SU-DHL-6 (cell line): ENCODE measurements at regions not wholly inside any gene's neighbourhood (a gene's known extent, or its start where the extent isn't known, plus 50 kb on each side); places are given as distances from the start of the nearest gene placed in this dataset.

ENCODE experiments used
- H2AFZ ChIP-seq: fragments of 200-600 bp; sonication (generic); 2 replicates; pipeline ENCODE4 v1.6.1; 2014; ENCODE audit warnings: low read depth, mild to moderate bottlenecking, moderate library complexity, mixed read lengths, antibody characterized with exemption, low read length; ENCODE audit not compliant: severe bottlenecking
- H3F3A ChIP-seq: fragments of 200-600 bp; shearing (Covaris generic); 2 replicates; pipeline ENCODE4 v1.6.0; 2016; ENCODE audit warnings: antibody characterized with exemption, mild to moderate bottlenecking; ENCODE audit not compliant: insufficient read depth
- H3K27ac ChIP-seq: fragments of 200-600 bp; sonication (generic); 2 replicates; pipeline ENCODE4 v1.5.1; 2016; ENCODE audit warnings: low read depth, mild to moderate bottlenecking, low read length, moderate library complexity, mixed read lengths
- H3K27me3 ChIP-seq: fragments of 200-600 bp; sonication (generic), shearing (Covaris generic); 2 replicates; pipeline ENCODE4 v1.6.0; 2014; ENCODE audit warnings: mild to moderate bottlenecking, low read length
- H3K36me3 ChIP-seq: fragments of 200-600 bp; sonication (generic); 2 replicates; pipeline ENCODE4 v1.6.1; 2014; ENCODE audit warnings: mild to moderate bottlenecking, low read length, mixed read lengths
- H3K4me2 ChIP-seq: fragments of 300-600, 200-600 bp; shearing (Covaris generic), sonication (generic); 2 replicates; pipeline ENCODE4 v1.6.0; 2014; ENCODE audit warnings: low read length, low read depth, mild to moderate bottlenecking; ENCODE audit not compliant: poor library complexity, severe bottlenecking
- H3K4me3 ChIP-seq: fragments of 200-600 bp; sonication (generic); 2 replicates; pipeline ENCODE4 v1.5.1; 2014; ENCODE audit warnings: antibody characterized with exemption, low read length, mild to moderate bottlenecking, mixed read lengths; ENCODE audit not compliant: insufficient read depth, poor library complexity, severe bottlenecking
- H3K79me2 ChIP-seq: fragments of 200-600 bp; sonication (generic); 2 replicates; pipeline ENCODE4 v1.6.1; 2014; ENCODE audit warnings: mild to moderate bottlenecking, low read length, moderate library complexity; ENCODE audit not compliant: insufficient read depth
- H3K9ac ChIP-seq: fragments of 200-600 bp; sonication (generic); 2 replicates; pipeline ENCODE4 v1.7.0; 2014; ENCODE audit warnings: mild to moderate bottlenecking, low read length
- H3K9me2 ChIP-seq: fragments of 200-600 bp; sonication (generic); replicated peaks from 2 replicates; pipeline ENCODE4 v1.6.1; 2014; ENCODE audit warnings: low read length; ENCODE audit not compliant: insufficient read depth
- H3K9me3 ChIP-seq: fragments of 200-600 bp; sonication (generic); 2 replicates; pipeline ENCODE4 v1.6.1; 2014; ENCODE audit warnings: low read length, mixed read lengths; ENCODE audit not compliant: insufficient read depth
- H4K20me1 ChIP-seq: fragments of 200-600 bp; sonication (generic); 2 replicates; pipeline ENCODE4 v1.6.1; 2014; ENCODE audit warnings: low read depth, mild to moderate bottlenecking, antibody characterized with exemption, low read length, moderate library complexity, mixed read lengths
- EZH2phosphoT487 ChIP-seq: fragments of 200-600 bp; sonication (generic), shearing (Covaris generic); conservative IDR thresholded peaks from 2 replicates; pipeline ENCODE4 v1.6.1; 2018; ENCODE audit warnings: mild to moderate bottlenecking, antibody characterized with exemption, low read length, moderate library complexity, mixed read lengths
- TF ChIP-seq, protein P1 (sequence below): fragments of 200-600 bp; sonication (generic); IDR thresholded peaks from one replicate; pipeline ENCODE4 v1.5.1; 2017; ENCODE audit warnings: antibody characterized with exemption, mild to moderate bottlenecking, low read length, moderate library complexity; ENCODE audit not compliant: insufficient read depth, poor library complexity, severe bottlenecking

DNA sequence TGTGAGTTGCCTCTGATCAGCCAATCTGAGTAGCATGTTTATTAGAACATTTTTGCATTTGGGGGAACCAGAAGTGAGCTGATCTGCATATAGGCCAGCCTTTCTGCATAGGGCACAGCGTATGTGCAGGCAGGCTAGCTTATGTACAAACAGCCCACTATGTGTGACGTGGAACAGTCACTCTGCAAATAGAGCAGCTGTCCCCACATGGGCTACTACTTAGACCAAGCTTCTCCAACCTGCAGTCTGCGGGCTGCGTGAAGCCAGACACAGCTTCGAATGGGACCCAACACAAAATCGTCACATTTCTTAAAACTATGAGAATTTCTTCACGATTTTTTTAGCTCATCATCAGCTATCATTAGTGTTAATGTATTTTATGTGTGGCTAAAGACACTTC lies 134.1 kb upstream of the FAM20C start:
- Histone ChIP-seq H3K27ac (no peak overlapping the region), H3K79me2 (no peaks in the 10 kb centered on the region), H3K9ac (no peak overlapping the region), H3K36me3 (no peaks in the 10 kb centered on the region), H2AFZ (no peak overlapping the region), H3K9me2 (no peaks in the 10 kb centered on the region), H3K9me3 (no peaks in the 10 kb centered on the region), H3K4me3 (no peak overlapping the region), H3K4me2 (no peak overlapping the region), H4K20me1 (no peaks in the 10 kb centered on the region), H3K27me3 (no peaks in the 10 kb centered on the region), H3F3A (no peaks in the 10 kb centered on the region)
- TF ChIP-seq, protein P1, sequence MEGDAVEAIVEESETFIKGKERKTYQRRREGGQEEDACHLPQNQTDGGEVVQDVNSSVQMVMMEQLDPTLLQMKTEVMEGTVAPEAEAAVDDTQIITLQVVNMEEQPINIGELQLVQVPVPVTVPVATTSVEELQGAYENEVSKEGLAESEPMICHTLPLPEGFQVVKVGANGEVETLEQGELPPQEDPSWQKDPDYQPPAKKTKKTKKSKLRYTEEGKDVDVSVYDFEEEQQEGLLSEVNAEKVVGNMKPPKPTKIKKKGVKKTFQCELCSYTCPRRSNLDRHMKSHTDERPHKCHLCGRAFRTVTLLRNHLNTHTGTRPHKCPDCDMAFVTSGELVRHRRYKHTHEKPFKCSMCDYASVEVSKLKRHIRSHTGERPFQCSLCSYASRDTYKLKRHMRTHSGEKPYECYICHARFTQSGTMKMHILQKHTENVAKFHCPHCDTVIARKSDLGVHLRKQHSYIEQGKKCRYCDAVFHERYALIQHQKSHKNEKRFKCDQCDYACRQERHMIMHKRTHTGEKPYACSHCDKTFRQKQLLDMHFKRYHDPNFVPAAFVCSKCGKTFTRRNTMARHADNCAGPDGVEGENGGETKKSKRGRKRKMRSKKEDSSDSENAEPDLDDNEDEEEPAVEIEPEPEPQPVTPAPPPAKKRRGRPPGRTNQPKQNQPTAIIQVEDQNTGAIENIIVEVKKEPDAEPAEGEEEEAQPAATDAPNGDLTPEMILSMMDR: no peak
- no peak for TF ChIP-seq EZH2phosphoT487

DNA sequence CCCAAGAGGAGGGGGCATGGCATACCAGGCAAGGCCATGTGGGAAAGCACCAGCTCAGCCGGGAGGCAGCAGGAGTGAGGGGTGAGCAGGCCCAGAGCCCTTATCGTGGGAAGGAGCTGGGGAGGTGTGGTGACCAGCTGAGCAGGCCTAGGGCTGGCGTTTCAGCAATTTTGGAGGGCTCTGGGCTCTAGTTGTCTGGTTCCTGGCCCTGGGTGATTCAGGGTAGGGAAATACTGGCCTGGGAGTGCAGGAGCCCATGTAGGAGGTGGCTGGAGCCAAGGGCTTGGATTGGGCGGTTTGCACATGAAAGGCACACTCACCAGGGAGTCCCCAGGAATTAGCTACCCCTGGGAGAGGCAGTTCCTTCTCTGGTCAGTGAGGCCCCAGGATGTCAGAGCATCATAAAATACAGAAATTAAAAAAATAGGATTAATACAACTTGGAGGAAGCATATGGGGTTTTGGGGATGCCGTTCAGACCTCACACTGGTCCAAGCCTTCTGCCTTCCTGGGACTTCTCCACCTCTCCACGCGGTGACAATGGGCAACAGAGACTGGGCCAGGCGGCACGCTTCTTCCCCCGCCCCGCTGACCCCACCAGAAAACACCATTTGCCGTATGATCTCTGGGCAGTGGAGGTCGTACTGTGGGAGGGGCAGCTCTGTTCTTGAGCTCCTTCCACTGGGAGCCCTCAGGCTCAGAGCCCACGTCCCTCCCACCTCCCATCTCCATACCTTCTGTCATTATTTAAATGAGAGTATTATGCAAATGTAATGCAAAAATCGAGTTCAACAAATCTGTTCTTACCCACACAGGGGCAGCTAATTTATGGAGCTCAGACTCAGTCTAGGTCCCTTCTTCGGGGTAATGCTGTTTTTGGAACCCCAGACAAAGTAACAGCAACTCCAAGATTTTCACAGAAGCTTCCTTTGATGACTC lies 133.0 kb upstream of the FAM20C start:
- Histone ChIP-seq H3K4me2 (no peak overlapping the region), H3K4me3 (no peak overlapping the region), H3K79me2 (no peaks in the 10 kb centered on the region), H4K20me1 (no peaks in the 10 kb centered on the region), H3K9me2 (no peaks in the 10 kb centered on the region), H3K27ac (no peak overlapping the region), H3K27me3 (no peaks in the 10 kb centered on the region), H3K36me3 (no peaks in the 10 kb centered on the region), H2AFZ (no peak overlapping the region), H3K9ac (no peak overlapping the region), H3K9me3 (no peaks in the 10 kb centered on the region), H3F3A (no peaks in the 10 kb centered on the region)
- TF ChIP-seq EZH2phosphoT487: no peak
- TF ChIP-seq, protein P1: no peak

DNA sequence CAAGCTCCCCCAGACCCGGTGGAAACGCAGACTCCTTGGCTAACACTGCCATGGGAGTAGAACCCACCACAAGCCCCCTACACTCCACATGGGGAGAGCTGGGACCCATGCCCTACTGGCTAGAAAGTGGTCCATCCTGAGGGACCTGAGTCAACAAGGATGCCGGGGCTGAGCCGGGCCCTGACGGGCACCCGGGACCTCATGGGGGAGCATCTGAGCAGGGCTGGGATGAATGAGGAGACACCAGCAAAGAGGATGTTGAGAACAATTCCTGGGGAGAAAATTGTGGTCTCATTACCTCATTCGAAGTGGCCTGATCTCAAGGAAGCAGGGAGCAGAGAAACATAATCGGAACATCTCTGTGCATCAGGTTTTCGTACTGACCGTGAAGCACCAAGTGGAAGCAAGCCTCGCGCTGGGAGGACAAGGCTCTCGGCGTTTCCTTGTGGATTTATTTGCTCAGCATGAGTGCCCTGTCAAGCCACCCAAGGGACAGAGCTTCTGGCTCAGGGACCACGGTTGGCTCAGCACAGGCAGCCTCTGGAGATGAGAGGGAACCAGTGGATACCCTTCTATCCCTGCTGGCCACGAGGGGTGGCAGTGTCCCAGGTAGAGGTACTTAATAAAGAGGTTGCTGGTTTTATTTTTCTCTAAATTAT lies 132.2 kb upstream of the FAM20C start:
- Histone ChIP-seq H3K9ac (no peak overlapping the region), H4K20me1 (no peaks in the 10 kb centered on the region), H3K79me2 (no peaks in the 10 kb centered on the region), H2AFZ (no peak overlapping the region), H3K4me2 (no peak overlapping the region), H3K27ac (no peak overlapping the region), H3F3A (no peaks in the 10 kb centered on the region), H3K9me3 (no peaks in the 10 kb centered on the region), H3K9me2 (no peaks in the 10 kb centered on the region), H3K4me3 (no peak overlapping the region), H3K36me3 (no peaks in the 10 kb centered on the region), H3K27me3 (no peaks in the 10 kb centered on the region)
- no peak for TF ChIP-seq EZH2phosphoT487
- TF ChIP-seq, protein P1: no peak
